ENCODE measurements at regions not wholly inside any gene's neighbourhood (a gene's known extent, or its start where the extent isn't known, plus 50 kb on each side); places are given as distances from the start of the nearest gene placed in this dataset.
"Not testable (repeated sequence)": the region's sequence is repeated elsewhere in the genome, so short reads cannot be mapped to it uniquely, and the experiment has no call there.

DNA sequence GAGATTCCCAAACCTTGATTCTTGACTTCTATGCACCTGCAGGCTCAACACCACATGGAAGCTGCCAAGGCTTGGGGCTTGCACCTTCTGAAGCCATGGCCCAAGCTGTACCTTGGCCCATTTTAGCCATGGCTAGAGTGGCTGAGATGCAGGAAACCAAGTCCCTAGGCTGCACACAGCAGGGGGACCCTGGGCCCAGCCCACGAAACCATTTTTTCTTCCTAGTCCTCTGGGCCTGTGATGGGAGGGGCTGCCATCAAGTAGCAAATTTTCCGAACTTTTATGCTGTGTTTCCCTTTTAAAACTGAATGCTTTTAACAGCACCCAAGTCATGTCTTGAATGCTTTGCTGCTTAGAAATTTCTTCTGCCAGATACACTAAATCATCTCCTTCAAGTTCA, 253.9 kb upstream of the RPS23 start:
- DNase-seq; intact Hi-C loops (cut with DNase I): not testable (repeated sequence)

GRCh38 chr5:82526540-82526939, 248.4 kb upstream of the RPS23 start:
- intact Hi-C loops (cut with DNase I): no loop called here
- no peak for DNase-seq

DNA sequence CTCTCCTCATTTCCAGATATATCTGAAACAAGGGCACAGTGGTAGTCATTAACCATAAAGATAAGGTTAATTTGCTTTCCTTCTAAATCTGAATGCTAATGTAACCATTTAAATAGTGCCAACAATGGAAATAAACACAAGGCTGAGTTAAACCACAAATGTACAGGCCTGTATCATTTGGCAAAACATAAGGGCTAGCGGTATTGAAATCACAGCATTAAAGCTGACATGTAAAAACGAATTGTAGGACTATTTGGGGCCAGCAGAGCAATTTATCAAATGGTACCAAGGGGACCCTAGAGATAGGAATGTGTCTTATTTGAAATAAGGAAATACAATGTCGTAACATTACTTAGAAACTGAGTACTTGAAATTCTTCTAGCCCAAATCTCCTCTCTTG, 247.5 kb upstream of the RPS23 start:
- intact Hi-C loops (cut with DNase I): no loop called here
- DNase-seq: no peak

DNA sequence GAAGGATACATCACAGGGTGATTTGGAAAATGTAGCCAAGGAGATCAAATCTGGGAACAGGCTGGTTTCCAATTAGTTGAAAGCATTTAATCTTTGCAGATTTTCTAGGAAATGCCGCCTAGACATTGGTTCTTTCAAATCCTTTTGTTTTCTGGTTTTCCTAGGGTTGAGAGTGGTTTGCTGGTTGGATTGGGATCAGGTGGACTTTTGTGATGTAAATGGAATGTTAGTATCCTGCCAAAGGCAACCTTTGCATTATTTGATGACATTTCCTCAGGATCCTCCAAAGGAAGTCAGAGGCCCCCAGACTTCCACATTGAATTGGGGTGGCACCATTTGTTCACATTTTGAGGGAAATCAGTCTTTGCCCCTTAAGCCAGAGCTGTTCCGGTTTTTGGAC, 245.5 kb upstream of the RPS23 start:
- no peak for DNase-seq
- intact Hi-C loops (cut with DNase I): no loop called here

- DNase-seq: no peak
- intact Hi-C loops (cut with DNase I): no loop called here
Observed at GRCh38 chr5:82522897-82523296, 244.7 kb upstream of the RPS23 start.

GRCh38 chr5:82521431-82522051, 243.4 kb upstream of the RPS23 start:
- intact Hi-C loops (cut with DNase I): no loop called here
- no peak for DNase-seq

DNA sequence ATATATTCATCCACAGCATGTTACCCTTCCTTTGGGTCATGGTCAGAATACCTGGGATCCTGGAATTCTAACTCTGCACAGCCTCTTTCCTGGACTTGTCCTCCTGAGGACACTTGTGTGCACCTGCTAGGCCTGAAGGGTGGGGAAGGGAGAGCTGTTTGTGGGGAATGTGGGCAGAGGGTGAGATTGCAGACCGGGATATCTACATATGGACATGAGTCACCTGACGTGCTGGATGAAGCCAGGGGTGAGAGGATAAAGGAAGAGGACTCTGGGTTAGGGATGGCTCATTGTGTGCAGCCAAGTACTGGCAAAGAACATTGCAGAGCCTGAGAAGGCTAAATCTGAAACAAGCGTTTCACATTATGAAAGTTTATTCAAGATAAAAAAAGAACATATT, 241.4 kb upstream of the RPS23 start:
- DNase-seq: no peak
- intact Hi-C loops (cut with DNase I): no loop called here

GRCh38 chr5:82517544-82518075, 239.5 kb upstream of the RPS23 start:
- DNase-seq: no peak
- intact Hi-C loops (cut with DNase I): no loop called here

DNA sequence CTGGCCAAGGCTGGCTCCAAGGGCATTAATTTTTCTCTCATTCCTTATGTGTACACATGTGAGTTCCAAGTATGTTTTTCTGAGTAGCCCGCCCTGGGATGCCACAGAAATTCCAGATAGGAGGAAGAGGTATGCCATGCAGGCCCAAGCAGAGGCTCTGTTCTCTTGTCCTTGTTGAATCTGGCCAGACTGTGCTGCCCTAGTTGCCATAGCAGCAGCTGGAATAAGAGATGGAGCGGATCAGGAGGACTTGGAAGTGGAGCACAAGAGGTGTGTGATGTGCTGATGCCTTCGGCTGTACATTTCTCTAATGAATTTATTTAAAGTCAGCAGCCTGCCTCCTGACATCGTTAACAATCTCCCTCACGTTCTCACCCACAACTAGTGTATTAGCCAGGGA, 235.6 kb upstream of the RPS23 start:
- intact Hi-C loops (cut with DNase I): no loop called here
- DNase-seq: no peak

- no peak for DNase-seq
- intact Hi-C loops (cut with DNase I): no loop called here
Observed at GRCh38 chr5:82512025-82512424, 233.9 kb upstream of the RPS23 start.

GRCh38 chr5:82511134-82511533, 233.0 kb upstream of the RPS23 start:
- DNase-seq: no peak
- intact Hi-C loops (cut with DNase I): no loop called here

- intact Hi-C loops (cut with DNase I): no loop called here
- no peak for DNase-seq
Observed at GRCh38 chr5:82509762-82510161, 231.6 kb upstream of the RPS23 start.

DNA sequence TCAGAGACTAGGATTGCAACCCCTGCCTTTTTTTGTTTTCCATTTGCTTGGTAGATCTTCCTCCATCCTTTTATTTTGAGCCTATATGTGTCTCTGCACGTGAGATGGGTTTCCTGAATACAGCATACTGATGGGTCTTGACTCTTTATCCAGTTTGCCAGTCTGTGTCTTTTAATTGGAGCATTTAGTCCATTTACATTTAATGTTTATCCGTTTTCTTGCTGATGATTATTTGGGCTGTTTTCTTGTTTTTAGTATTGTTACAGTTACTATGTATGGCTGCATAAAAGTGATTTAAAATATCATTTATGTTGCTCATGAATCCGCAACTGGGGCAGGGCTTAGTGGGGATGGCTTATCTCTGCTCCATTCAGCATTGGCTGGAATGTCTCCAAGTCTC, 228.2 kb upstream of the RPS23 start:
- DNase-seq; intact Hi-C loops (cut with DNase I): not testable (repeated sequence)

DNA sequence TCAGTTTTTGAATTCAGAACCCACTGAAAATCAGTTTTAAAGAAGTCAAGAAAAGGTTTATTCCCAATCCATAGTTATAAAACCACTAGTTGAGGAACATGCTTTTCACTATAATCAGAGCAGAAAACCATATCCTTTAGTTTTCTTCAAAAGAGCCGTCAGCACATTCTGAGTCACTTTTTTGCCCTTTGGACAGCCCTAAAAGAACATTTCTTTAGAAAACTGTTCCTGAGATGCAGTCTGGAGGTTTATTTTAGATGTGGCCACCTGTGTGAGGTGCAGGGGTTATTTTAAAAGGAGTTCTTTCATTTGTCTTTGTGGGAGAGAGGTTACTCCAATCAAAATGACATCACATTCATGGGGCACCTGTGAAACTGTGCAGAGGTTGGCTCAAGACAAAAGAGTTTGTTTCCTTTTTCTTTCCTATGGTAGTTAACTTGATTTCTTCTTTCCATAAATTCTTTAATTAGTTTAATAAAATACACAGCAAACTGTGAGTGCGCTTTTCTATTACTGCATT, 221.6 kb upstream of the RPS23 start:
- DNase-seq: no peak
- intact Hi-C loops (cut with DNase I): no loop called here

GRCh38 chr5:82497242-82497641, 219.1 kb upstream of the RPS23 start:
- intact Hi-C loops (cut with DNase I): no loop called here
- DNase-seq: no peak

- DNase-seq: no peak
- intact Hi-C loops (cut with DNase I): no loop called here
Observed at GRCh38 chr5:82494942-82495341, 216.8 kb upstream of the RPS23 start.

GRCh38 chr5:82493221-82493620, 215.1 kb upstream of the RPS23 start:
- intact Hi-C loops (cut with DNase I): no loop called here
- DNase-seq: no peak

GRCh38 chr5:82491397-82491796, 213.2 kb upstream of the RPS23 start:
- intact Hi-C loops (cut with DNase I): no loop called here
- DNase-seq: no peak

- intact Hi-C loops (cut with DNase I): no loop called here
- no peak for DNase-seq
Observed at GRCh38 chr5:82489683-82490082, 211.5 kb upstream of the RPS23 start.

GRCh38 chr5:82487131-82487530, 209.0 kb upstream of the RPS23 start:
- intact Hi-C loops (cut with DNase I): no loop called here

GRCh38 chr5:82480331-82480730, 202.2 kb upstream of the RPS23 start:
- intact Hi-C loops (cut with DNase I): no loop called here
- DNase-seq: no peak

More at GRCh38 chr5:82487131-82487530, 209.0 kb upstream of the RPS23 start:
- DNase-seq: no peak

DNA sequence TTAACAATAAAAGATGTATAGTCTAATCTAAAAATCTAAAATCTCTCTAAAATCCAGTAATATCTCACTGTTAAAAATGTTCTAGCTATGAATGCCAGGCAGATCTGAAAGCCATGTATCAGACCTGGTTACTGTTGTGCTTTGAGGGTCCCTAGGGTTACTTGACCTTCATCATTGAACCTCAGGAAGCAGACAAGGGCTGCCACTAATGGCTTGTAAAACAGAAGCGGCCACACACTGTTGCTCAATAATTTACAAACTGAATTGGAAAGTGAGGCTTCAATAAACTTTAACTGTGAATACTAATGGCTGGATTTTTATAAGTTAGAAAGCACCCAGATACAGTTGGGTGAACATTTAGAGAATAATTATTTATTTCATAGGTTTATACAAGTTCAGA, 198.0 kb upstream of the RPS23 start:
- intact Hi-C loops (cut with DNase I): no loop called here
- no peak for DNase-seq

- intact Hi-C loops (cut with DNase I): no loop called here
- DNase-seq: no peak
Observed at GRCh38 chr5:82473262-82473661, 195.1 kb upstream of the RPS23 start.
